ENCODE measurements at regions not wholly inside any gene's neighbourhood (a gene's known extent, or its start where the extent isn't known, plus 50 kb on each side); places are given as distances from the start of the nearest gene placed in this dataset.
"Not testable (repeated sequence)": the region's sequence is repeated elsewhere in the genome, so short reads cannot be mapped to it uniquely, and the experiment has no call there.

DNA sequence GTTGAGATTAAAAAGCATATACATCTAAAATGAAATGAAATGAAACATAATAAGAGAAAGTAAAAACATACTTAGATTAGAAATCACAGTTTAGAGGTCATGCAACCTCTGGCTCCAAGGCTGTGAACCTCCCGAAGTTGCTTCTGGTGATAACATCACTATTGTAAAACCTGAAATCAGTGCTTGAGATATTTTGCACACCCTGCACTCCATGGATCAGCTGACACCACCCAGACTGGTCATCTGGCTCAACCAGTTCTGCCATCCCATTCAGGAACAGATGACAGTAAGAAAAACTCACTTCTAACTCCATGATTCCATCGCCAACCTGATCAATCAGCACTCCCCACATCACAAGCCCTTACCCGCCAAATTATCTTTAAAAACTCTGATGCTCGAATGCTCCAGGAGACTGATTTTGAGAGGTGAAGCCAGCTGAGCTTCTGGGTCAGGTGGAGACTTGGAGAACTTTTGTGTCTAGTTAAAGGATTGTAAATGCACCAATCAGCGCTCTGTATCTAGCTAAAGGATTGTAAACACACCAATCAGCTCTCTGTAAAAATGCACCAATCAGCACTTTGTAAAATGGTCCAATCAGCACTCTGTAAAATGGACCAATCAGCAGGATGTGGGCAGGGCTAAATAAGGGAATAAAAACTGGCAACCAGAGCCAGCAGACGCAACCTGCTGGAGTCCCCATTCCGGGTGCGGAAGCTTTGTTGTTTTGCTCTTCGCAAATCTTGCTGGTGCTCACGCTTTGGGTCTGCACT, 162.6 kb upstream of the MAGI2 start:
- DNase-seq, result no peak

DNA sequence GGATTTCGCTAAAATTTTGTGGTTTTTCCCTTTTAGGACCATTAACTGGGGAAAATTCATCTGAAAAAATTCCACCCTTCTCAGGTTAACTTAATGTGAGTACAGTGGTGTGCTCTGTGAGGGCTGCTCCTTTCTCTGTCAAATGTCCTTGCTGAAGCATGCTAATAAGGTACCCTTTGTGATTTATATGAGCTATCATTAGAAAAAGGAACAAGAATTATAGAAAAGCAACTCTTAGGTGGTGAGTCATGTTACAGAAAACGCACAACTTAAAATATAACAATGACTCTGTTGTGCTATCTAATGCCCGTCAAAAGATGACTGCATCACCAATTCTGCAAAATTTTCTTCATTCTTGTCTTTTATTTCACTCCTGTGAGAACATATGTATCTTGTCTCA, 162.0 kb upstream of the MAGI2 start:
- no peak for DNase-seq

DNA sequence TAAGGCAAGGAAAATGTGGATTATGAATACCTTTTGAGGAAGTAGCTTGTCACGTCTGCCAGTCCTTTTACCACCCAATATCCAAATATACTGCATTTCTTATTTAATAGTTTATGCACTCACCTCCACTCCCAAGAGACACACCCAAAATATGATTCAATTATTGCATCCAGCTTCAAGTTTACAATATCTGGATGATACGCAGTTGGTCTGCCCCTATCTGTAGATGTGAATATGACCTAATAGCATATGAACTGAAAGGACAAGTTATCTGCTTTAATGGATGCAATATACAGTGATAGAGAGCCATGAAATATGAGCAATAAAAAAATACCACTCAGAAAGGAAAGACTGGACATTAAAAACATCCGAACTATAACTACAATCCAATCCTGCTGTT, 159.4 kb upstream of the MAGI2 start:
- DNase-seq, result no peak

DNA sequence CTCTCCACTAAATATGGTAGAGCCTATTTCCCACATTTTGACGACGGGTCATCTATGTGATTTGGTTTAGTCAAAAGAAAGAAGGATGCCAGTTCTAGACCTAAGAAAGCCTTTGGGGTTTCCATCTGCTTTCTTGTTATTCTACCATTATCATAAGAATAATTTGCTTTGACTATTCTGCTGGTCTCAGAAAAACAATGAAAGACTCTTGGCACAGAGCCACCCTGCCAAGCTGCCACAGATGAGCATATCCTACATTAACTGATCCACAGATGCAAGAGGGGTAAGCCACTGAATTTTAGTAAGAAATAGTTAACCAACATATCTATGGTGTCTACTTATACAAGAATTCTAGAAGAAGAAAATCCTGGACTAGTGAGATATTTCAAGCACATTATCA, 158.6 kb upstream of the MAGI2 start:
- DNase-seq, result no peak

DNA sequence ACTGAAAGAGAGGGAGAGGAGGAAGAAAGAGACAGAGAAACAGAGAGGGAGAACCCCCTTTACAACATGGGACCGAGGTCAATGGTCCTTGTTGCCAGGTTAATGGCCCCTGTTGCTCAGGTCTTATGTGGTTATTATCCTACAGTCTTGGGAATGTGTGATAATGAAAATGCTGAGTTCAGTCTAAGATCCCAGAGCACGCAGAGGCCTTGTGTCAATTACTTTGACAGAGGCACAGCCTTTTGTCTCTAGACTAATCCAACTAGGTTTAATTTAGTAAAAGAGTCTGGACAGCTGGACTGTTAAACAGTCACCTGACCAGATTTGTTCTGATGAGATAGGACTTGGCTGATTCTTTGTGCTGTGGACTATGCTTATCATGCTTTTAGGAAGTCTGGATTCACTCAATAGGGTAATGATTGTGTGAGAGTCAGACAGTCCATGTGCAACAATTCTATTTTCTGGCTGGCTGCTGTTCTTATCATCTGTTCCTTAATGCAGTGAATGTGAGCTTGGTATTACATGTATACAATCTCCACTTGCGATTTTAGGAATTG, 157.4 kb upstream of the MAGI2 start:
- DNase-seq, result no peak

DNA sequence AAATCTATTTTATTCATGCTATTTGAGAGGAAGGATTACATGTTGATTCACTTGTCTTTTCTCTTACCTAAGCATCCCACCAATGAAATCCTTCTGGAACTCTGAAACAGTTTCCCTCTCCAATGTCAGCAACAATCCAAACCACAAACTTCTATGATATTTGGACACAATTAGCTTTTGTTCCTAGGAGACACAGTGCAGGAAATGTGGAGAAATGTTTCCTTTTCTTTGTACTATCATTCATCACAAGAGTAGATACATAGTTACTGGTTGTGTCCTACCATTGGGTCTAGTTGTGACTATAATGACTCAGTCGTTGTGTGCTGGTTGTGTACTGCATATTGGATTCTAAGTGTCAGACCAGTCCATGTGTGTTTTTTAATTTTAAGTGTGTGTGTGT, 156.8 kb upstream of the MAGI2 start:
- DNase-seq, result no peak

DNA sequence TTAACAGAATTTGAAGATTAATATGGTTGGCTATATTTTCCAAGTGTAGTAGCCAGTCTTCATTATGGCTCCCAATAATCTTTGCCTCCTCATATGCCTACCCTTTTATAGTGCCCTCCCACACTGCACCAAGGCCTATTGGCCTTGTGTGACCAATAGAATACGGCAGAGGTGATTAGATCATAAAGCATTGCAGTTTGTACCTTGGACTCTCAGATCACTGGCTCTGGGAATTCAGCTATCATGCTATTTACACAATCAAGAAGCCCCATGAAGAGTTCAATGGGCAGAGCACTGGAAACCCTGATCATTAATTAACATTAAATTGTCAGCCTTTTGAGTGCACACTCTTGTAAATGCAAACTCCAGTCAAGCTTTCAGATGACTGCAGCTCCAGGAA, 154.5 kb upstream of the MAGI2 start:
- DNase-seq, result no peak

DNA sequence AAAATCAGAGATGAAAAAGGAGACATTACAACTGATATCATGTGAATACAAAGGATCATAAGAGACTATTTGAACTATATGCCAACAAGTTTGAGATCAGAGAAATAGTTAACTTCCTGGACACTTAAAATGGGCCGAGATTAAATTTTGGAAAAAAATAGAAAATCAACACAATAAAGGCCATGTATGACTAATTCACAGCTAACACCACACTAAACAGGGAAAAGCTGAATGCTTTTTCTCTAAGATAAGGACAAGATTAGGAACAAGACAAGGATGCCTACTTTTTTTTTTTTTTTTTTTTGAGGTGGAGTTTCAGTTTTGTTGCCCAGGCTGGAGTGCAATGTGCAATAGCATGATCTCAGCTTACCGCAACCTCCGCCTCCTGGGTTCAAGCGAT, 151.4 kb upstream of the MAGI2 start:
- DNase-seq, result no peak

DNA sequence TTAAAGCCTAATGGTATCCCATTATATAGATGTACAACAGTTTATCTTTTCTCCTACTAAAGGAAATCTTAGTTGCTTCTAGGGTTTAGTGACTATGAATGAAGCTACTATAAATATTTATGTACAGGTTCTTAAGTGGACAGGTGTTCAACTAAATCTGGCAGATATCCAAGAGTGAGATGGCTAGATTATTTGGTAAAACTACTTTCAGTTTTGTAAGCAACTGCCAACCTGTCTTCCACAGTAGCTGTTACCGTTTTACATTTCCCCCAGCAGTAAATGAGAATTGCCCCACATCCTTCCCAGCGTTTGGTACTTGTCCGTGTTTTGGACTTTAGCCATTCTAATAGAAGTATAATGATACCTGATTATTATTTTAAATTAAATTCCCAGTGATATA, 144.9 kb upstream of the MAGI2 start:
- no peak for DNase-seq

DNA sequence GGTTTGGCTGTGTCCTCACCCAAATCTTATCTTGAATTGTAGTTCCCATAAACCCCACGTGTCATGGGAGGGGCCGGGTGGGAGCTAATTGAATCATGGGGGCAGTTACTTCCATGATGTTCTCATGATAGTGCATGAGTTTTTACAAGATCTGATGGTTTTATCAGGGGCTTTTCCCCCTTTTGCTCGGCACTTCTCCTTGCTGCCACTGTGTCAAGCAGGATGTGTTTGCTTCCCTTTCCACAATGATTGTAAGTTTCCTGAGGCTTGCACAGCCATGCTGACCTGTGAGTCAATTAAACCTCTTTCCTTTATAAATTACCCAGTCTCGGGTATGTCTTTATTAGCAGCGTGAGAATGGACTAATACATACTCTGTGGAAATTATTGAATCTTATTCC, 141.2 kb upstream of the MAGI2 start:
- DNase-seq, result not testable (repeated sequence)

DNA sequence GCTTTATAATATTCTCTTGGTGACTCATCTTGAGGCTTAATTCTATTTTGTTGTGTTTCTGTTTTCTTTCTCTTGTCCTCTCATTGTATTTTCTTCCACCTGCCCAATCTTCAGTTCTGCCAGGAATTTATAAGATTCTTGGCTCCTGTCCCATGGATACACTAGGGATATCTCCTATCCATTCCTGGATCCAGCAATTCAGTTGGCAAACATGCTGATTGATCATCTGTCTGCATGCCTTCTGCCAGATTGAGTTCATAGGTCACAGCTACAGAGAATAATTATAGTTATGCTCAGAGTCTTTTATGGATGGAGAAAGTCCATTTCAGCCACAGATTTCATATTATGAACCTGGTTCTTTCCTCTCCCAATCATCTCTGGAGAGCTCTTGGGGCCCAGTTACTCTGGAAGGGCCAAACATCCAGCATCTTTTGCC, 140.4 kb upstream of the MAGI2 start:
- no peak for DNase-seq

DNA sequence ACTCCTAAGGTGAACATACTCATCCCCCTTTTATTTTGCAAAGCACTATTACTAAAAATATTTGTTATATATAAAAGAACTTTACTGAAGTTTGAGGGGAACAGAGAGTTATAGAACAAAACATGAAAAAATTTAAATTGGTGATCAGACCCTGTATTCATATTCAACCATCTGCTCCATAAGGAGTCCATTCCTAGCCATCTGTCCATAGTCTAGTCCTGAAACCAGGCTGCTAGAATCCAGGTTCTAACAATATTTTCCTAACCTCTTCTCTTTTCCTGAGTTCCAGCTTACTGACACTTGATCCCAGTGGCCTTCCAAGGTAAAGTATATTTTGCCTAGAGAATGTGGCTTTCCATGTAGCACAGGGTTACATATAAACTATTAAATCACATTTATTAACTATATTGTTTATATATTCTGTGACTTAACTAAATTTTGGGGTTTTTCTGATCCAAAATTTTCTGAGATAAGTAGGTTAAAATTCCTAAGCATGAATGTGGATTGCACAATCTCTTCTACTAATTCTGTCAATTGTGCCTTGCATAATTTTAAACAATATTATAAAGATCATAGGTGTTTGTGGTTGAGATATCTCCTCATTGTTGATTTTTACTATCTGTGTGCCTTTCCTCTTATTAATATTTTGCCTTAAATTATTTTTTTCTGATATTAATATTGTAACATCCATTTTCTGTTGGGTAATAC, 137.6 kb upstream of the MAGI2 start:
- no peak for DNase-seq

DNA sequence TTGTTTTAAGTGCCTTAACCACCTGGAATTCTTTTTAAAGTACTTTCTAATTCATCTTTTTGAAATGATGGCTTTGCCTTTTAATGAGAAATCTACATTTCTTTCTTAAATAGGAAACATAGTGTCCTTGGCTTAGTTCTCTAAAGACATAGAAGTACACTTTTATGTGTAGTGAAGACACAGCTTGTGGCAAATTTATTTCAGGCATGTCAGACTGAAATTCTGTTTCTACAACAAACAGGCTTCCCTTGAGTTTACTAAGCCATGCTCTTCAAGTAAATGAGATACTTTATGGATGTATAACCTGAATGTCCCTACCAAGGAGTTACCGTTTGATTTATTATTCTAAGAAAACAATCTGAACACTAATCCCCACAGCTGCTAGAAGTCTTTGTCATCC, 136.9 kb upstream of the MAGI2 start:
- no peak for DNase-seq

DNA sequence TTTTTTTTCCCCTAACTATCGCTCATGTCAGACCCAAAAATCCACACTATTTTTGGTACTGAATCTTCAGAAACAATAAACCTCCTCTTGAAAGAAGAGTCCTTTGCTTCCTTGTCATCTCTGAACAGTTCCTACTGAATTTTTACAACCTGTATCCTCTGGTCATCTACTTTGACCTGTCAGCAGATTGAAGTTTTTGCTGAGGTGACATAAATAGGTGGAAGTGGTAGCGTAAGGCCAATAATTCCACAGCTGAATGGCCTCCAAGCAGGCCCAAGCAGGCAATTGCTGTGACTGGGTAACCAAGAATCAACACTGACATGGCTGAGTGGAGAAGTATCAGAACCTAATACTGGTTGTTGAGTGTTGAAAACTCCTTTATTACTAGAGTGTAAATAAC, 117.4 kb upstream of the MAGI2 start:
- DNase-seq, result no peak

DNA sequence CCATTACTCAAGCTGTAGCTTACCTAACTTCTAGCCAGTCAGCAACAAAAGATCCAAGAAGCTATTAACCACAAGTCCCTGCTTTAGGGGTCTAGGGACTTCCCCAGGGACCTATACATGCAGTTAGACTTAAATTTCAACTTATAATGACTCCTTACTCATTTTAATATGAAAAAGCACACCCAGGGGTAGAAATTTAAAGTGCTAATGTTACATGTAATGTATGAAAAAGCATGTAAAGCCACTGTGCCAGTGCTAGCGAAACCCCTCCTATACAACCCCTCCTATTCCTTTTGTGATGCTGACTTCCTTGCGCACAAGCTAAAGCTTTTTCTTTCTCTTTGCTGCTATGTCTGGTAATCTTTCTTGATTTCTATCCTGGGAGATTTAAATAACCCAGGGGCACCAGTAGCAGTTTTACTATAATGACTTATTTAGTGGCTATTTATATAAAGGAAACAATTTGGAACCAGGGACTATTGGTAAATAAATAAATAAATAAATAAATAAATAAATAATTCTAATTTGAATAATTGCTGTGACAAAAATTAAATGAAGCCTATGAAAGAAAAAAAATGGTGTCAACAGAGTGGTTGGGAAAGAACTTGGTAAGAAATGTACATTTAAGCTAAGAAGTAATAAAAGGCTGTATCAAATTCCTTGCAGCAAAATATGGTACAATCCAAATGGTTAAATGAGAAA, 110.5 kb upstream of the MAGI2 start:
- no peak for DNase-seq

DNA sequence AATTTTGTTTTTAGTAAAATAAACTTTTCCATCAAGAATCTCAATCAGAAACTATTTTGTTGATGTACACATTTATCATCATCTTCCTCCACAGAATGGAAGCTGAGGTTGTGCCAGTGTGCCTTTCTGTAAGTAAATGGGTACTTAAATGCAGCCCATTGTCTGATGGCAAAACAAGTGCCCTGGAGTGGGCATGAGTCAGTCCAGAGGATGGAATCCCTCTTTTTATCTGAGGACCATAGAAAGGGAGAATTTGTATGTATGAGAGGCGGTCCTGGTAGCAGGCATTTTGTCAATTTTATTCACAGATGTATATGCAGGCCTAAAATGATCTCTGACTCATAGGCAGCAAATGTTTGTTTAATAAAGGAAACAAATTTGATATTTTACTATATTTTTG, 102.1 kb upstream of the MAGI2 start:
- no peak for DNase-seq

DNA sequence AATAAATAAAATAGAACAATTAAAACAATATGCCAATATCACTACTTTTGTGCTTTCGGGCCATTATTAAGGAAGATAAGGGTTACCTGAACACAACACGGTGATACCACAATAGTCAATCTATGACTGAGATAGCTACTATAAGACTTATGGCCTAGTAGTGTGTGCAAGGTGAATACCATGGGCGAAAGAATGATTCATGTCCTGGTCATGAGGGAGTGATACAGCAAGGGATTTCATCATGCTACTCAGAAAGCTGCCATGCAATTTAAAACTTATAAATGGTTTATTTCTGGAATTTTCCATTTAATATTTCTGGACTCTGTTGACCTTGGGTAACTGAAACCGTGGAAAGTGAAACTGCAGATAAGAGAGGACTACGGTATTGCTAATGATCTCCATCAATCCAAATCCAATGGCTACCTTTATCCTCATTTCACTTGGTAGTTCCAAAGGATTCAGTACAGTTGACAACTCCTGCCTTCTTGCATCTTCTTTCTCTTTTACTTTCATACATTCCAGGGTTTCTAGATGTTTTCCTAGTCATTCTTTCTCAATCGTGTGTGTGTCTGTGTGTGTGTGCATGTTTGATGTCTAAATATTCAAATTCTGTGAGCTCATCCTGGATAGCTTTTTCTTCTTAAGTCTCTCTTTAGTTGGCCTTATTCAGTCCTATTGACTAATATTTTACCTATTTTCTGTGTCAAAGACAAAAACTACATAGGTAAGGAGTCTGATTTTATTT, 100.5 kb upstream of the MAGI2 start:
- DNase-seq, result no peak

DNA sequence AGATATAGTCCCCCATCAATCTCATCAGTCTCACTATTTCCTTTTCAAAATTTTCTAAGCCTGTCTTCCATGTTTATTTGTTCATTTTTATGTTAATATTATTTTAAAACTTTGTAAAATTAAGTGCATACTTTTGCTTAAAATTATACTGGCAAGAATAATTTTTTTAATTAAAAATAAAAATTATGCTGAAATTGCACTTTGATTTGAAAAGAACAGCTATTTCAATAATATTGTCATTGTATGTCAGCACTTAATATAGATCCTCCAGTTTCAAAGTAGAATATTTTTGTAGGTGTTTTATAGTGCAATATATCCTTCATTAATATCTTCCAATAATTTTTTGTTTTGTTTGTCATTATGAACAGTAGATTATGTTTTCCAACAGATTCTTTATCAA, 99.0 kb upstream of the MAGI2 start:
- DNase-seq, result no peak

DNA sequence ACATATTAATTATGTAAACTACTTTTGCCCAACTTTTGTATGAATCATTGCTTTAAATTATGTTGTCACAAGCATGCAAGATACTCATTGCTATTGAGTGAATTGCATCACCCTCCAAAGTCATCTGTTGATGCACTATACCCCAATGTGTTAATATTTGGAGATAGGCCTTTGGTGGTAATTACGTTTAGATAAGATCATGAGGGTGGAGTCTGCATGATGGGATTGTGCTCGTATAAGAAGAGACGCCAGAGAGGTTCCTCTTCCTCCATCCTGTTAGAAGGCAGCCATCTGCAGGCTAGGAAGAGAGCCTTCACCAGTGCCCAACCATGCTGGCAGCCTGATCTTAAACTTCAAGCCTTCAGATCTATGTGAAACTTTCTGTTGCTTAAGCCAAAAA, 95.3 kb upstream of the MAGI2 start:
- DNase-seq, result no peak

DNA sequence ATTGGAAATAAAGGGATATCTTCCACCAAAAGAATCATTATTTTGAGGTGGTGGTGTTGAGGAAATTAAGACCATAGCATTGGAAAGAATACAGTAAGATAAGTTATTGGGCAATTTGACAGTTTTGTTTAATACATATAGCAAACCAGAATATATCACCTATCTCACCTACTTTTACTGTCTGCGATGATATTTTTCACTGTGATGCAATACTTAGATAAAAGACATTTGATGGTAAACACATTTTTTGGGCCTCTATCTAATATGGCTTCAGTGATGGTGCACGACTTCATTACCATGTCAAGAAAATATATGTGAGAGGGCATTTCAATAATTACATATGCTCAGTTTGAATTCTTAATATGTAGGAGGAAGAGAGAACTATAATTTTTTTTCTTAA, 93.7 kb upstream of the MAGI2 start:
- no peak for DNase-seq

DNA sequence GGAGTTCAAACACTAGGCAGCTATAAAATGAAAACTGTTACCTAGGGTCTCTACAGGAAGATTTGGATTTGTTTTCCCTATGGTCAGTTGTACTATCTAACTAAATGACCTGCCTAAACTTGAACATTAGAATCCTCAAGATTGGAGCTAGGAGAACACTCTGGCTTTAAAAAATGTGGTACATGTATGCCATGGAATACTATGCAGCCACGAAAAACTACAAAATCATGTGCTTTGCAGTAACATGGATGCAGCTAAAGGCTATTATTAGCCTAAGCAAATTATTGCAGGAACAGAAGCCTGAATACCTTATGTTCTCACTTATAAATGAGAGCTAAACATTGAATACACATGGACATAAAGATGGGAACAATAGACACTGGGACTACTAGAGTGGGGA, 87.1 kb upstream of the MAGI2 start:
- DNase-seq, result no peak

DNA sequence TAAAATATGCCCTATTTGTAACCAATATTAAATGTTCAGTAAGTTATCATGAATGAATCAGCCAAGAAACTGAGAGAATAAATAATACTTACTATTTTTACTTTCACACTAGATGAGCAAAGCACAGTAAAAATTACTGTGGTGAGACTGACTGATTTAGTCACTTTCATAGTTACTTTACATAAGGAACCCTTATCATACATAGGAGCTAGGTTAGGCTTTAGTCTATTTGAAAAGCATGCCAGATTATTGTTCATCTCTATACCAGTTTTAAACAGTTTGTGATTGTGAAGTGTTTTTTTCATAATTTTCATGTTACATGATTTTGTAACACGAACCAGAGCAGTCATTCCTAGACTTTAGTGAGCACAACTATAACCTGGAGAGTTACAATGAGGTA, 80.7 kb upstream of the MAGI2 start:
- no peak for DNase-seq
